NCI-H1092 treated with DMSO at 0.1 percent for 48 hours (cell line): ENCODE measurements at regions not wholly inside any gene's neighbourhood (a gene's known extent, or its start where the extent isn't known, plus 50 kb on each side); places are given as distances from the start of the nearest gene placed in this dataset.

Source experiments
- DNase-seq: peaks from one replicate; lab custom pipeline; 2025; lab: John Stamatoyannopoulos, UW

DNA sequence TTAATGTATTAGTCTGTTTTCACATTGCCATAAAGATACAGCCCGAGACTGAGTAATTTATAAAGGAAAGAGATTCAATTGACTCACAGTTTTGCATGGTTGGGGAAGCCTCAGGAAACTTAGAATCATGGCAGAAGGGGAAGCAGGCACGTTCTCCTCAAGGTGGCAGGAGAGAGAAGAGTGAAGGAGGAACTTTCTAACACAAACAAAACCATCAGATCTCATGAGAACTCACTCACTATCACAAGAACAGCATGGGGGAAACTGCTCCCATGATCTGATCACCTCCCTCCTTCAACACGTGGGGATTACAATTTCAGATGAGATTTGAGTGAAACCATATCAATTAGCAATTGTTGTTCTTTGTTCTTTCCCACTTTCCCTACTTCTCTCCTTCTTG is 689.0 kb upstream of the SLITRK1 start:
- DNase-seq = no peak

DNA sequence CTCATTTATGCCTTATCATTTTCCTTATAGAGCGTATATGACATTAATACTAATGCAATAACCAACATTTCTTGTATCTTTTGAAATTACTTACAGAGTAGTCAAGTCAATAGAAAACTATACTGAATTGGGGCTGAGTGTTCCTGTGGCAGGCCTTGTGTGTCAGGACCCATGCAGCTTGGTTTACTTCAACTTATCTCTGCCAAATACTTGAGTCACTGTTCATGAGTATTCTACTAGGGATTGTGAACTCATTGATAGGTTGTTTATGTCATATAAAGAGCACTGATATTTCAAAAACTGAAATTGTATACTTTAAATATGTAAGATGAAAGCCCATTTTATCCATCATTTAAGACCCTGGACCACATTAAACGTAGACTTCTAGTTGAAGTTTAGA is 688.6 kb upstream of the SLITRK1 start:
- no peak for DNase-seq

DNA sequence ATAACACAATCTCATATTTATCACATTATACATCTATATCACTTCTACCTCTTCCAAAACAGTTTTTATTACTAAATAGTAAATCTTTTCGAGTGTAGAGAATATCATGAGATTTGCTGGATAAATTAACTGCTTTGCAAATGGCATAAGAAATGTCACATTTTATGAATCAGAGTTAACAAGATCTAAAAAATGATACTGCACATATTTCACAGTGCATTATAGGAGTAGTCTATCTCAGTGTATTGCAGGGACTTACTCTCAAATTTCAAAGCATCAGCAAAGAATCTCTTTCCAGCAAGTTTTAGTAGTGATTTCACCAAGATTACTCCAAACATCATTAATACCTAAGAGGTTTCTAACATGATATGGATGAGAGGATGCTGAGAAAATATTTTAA is 687.1 kb upstream of the SLITRK1 start:
- DNase-seq = no peak

DNA sequence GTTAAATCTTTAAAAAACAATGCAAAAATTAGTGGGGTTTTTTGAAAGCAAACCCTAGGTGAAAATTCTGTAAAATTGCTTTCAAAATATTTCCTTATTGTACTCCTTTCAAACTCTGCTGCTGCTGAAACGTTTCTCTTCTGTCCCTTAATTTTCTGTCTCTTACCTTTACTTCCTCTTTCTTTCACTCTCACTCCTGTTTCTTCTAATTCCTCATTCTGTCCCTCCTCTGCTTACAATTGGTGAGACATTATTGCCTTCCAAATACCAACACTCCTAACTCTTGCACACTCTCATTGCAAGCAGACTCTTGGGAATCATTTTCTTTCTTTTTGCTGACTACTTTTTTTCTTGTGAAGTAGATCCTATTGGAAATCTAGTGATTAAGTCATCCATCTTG is 685.6 kb upstream of the SLITRK1 start:
- DNase-seq = no peak

DNA sequence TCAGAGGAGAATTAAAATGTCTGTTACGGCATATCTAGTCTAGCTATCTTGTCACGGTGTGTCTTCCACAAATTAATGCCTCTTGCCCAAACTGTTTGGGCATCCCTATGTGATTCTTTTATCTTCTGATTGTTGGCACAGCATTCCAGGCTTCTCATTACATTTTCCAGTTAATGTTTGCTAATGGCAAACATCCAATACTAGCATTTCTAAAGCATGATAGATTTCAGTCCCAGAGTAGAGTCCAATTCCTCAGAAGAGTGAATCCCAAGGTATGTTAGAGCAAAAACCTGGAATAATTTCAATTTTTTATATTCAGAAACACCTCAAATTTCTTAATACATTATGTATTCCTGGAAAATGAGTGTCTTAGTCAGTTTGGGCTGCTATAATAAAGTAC is 684.5 kb upstream of the SLITRK1 start:
- peak; percentile 54 for DNase-seq

DNA sequence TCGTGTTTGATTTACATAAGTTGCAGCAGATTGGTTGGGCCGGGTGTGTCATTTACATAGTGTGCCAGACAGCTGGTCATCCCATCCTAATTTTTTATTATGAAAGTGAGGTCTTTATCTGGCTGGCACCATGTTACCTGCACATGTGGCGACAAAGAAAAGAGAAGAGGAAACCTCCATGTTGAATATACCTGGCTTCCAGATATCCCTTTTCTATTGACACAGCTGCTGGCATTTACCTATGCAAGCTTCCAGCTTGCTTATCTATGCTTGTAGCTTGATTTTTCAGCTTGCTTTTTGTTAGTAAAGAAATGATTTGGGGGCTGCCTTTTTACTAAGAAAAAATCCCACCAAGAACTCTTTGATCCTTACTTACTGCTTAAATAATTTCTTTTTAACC is 681.3 kb upstream of the SLITRK1 start:
- peak; percentile 85 for DNase-seq

DNA sequence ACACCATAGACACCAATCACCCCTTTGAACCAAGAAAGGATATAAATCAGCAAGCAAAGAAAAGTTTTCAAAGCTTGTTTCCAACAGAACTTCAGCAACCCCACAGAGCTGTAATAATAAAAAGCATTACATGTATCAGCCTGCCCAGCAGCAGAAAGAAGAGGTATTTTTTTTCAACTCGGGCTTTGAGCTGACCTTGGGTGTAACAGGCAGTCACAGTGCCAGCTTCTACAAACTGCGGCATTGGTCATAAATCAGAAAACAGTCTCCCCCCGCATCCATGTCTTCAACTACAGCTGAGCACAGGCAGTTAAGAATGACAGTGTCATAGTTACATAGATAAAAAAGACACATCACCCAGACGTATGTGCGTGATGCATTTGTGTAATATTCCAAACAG is 671.0 kb upstream of the SLITRK1 start:
- DNase-seq = no peak

DNA sequence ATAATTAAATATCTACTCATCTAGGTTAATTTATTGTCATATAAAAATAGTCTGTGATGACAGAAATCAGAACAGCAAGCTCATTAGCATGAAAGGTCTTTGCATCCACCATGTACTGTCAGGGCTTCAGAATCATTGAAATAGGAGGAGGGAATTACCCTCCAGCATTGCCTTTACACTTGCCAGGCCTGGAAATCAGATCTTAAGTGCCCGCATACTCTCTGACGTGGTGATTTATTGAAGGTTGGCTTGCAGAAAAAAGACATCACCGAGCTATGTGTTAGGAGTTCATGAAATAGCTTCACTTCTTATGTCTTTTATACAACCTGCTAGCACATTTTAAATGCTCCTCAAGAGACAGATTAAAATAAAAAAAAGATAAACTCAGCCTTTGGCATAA is 661.7 kb upstream of the SLITRK1 start:
- DNase-seq = no peak

DNA sequence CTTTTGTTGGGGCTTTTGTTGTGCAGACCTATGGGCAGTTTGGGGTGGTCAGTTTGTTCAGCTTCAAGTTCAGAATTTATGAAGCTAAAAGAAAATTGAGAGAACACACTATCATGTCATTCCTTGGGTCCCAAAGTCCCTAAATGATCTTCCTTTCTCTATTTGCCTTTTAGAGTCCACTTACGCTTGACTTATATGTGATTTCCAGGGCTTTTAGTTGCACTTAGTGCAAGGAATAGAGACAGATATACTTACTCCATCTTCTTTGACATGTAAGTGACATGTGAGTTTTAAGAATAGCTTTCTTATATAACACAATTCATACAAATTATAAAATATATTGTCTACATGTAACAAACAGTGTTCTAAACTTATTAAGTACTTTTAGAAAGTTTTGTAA is 660.1 kb upstream of the SLITRK1 start:
- DNase-seq = no peak

DNA sequence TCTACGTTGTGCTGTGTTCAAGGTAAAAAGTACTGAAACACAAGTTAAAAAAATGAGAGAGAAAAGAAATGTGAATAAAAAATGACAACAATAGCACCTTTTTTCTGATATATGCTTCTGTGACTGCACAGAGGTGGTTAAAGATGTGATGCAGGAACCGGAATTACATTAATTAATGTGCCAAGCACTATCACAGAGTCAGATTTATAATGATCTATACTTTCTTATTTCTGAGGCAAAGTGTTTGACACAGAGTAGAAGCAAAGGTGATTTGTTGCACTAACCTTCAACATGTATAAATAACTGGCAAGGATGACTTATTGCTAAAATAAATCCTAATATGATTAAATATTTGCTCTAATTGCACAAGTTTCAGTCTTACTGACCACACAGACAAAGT is 654.6 kb upstream of the SLITRK1 start:
- no peak for DNase-seq

DNA sequence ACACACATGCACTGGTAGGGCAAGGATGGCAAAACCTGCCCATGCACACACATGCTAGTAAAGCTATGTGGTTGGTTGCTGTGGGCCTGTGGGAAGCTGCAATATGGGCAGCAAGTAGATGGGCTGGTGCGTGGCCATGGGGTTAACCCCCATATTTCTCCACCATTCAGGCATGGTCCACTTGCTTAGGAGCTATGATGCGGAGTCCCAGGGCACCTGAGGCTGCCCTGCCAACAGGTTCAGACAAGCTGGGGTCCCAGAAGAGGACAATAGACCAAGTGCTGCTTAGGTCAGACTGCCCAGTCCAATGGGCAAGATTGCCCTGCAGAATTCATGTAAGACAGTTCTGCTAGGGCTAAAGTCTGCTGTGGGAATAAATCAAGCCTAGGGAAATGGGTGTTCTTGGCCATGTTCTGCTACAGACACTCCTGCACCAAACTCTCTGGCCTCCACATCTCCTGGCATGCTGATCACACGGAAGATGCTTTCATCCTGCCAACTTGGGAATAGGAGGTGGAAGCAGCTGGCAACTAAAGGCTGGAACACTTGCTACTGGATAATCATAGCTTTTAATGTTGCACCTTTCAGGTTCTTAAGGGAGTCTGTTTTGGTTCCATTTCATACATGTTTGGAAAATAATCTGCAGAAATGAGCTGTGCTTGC is 646.3 kb upstream of the SLITRK1 start:
- no peak for DNase-seq

DNA sequence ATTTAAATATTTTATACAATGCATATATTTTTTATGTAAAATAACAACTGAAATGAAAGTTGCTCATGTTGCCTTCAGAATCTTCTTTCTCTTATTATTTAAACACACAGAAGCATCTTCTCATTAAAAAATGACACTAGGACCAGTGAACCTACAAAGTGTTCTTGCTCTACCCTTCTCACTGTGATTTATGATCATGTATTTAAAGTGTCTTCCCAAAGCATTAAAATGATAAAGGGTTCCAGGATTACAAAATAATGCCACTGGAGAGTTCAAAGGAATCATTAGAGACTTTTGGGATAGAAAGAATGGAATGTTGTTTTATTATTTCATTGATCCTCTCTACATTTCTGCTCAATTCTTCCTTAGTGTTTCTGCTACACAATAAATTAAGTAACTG is 643.6 kb upstream of the SLITRK1 start:
- DNase-seq = no peak

DNA sequence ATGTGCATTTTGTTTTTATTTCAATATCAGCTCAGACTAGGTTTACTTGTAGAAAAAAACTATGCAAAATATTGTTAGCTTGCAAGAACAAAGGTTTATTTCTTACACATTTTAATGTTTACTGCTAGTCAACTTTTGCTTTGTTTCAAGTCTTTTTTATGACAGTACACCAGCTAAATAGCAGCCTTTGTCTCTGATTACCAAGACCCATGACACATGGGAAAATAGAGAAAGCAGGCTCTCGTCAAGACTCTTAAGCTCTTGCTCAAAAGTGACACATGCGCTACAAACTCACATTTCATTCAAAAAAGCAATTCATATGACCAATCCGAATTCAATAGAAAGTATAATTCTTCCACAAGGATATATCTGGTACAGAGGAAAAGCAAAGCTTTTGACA is 642.3 kb upstream of the SLITRK1 start:
- DNase-seq = no peak

DNA sequence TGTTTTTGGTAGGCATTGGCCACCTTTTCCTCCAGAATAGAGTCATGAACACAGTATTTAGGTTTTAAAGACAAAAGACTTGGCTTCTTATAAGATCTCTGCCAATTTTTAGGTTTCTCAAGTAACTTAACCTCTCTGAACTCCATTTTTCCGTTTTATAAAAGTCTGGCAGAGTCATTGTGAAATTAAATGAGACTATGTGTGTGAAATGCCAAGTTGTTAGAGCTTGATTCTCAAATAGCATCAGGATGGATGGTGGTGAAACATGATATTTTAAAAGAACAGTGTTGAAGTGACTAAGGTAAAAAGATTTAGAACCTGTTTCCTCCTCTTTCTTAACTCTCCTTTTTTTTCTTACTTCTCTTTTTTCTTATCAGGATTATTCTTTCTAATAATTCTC is 617.7 kb upstream of the SLITRK1 start:
- DNase-seq = no peak

DNA sequence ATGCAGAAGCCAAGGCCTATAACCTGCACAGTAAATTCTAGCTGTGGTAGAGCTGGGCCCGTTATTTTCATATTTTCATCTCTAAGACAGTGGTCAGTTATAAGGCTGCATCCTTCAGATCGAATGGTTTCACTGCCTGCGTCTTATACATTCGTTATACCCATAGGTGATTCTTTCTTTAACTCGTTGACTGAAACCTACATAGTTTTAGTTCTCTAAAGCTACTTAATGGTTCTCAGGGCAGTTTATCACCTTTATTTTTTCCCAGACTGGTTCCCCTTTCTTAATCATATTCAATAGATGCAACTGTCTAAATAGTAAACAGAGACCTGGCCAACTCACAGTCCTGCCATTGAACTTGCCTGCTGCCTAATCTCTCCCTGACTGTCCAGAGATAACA is 615.3 kb upstream of the SLITRK1 start:
- no peak for DNase-seq

DNA sequence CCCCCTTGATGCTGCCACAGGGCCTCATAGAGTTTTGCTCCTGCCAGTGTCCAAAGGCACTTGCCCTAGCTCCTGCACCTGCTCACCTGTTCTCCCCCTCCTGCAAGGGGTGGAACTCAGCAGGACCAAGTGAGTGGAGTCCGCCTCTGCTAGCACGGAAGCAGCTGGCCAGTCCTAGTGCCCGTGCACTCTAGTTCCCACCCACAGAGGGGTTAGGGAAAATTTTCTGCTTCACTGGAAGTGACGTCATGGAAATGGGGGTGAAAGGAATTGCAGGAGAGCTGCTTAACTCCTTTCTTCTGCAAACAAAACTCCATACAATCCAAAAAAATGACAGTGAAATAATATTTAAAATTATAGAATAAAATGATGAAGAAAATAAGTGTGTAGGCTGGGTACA is 609.7 kb upstream of the SLITRK1 start:
- DNase-seq = no peak

DNA sequence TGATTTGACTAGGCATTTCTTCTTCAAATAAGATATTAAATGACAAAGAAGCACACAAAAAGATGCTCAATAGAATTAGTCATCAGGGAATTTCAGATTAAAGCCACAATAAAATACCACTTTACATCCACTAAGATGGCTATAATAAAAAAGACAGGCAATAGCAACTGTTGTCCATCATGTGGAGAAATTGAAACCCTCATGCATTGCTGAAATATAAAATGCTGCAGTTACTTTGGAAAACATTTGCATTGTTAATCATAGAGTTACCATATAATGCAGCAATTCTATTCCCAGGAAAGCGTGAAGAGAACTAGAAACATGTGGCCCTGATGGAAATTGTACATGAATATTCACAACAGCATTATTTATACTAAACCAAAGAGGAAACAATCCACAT is 605.5 kb upstream of the SLITRK1 start:
- DNase-seq = no peak

DNA sequence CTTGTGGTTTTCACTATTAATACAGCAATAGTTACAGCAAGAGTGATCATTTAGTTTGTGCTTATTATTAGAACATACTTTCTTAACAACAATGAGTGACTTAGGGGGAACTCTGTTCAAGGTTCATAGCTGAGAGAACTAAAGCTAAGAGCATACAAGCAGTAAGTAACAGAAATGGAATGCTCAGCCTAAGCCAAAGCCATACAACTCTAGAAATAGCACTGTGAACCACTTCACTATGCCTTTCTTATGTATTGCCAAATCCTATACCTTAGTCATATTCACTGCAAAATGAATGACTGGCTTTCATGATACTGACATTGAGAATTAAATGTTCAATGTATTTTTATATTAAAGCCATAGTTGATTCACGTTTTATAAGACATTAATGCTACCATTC is 599.7 kb upstream of the SLITRK1 start:
- no peak for DNase-seq

DNA sequence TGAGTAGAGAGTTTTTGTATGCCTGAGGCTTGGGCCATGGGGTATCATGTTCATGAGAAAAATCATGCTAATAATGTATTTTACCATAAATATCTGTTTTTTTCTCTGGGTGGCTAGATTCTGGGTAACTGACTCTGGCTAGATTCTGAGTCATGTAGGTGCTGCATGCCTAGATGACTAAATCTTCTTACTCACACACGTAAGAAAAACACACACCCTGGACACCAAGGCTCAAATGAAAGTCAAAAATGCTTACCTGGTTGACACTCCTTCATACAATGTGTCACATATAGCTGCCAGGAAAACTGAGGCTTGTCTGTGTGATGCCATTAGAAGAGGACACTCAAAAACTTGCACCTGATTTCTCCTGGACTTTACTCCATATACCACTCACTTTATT is 597.4 kb upstream of the SLITRK1 start:
- DNase-seq = no peak

DNA sequence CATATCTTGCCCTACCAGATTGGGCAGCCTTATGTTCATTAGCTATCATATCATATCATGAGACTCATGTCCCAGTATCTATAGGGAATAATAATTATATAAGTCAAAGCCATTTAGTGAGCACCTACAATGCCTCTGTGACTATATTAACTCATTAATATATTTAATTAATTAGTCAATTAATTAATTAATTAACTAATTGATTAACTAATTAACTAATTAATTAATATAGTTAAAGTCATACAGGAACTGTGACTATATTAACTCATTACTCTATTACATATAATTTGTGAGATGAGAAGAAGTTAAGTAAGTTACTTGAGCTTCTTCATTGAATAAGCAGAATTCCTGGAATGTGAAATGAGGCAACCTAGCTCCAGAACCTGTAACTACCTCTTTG is 588.3 kb upstream of the SLITRK1 start:
- DNase-seq = no peak

DNA sequence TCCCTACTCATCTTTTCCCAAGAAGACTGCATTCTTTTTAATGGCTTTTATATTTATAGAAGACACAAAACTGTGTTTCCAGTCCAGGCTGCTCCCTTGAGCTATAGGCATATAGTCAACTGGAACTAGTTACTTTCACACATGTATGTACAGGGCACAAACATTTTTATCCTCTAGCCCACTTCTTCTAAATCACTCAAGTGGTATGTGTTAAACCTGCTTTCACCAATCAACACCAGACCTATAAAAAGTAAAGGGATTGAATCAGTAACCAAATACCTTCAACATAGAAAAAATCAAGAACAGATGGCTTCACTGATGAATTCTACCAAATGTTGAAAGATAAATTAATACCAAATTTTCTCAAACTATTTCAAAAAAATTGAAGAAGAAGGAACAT is 584.2 kb upstream of the SLITRK1 start:
- no peak for DNase-seq

DNA sequence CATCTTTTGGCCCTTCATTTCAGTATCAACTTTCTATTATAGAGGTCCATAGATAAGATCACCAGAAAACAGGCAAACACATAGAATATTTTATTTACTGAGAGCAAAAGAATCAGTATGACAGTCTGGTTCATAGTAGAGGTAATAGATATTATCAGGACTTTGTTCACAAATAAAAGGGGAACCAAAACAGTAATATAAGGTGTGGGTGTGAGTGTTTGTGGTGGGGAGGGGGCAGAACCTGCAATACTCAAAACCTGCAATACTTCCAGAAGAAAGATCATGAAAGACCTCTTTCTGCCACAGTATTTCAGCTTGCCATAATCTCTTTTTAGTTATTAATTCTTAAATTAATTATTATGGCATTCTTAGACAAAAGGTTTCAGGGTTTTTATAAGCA is 578.7 kb upstream of the SLITRK1 start:
- no peak for DNase-seq

DNA sequence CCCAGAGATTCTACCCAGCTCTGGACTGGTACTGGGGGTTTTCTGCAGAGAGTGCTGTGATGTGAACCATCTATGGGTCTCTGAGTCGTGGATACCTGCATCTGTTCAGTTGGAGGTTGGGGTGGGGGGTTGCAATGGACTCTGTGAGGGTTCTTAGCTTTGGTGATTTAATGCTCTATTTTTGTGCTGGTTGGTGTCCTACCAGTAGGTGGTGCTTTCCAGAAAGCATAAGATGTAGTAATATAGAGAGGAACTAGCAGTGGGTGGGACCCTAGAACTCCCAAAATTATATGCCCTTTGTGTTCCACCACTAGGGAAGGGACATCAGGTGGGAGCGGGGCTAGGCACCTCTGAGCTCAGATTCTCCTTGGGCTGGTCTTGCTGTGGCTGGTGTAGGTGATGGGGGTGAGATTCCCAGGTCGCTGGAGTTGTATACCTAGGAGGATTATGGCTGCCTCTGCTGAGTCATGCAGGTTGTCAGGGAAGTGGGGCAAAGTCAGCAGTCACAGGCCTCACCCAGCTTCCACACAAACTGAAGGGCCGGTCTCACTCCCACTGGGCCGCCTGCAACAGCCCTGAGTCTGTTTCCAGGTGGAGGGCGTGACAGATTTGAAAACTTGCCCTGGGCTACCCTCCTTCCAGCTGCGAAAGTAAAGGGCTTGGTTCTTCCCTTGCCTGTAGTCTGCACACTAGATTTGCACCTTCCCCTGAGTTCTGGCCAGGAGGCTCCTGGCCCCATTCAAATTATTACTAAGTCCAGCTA is 573.0 kb upstream of the SLITRK1 start:
- DNase-seq = no peak

DNA sequence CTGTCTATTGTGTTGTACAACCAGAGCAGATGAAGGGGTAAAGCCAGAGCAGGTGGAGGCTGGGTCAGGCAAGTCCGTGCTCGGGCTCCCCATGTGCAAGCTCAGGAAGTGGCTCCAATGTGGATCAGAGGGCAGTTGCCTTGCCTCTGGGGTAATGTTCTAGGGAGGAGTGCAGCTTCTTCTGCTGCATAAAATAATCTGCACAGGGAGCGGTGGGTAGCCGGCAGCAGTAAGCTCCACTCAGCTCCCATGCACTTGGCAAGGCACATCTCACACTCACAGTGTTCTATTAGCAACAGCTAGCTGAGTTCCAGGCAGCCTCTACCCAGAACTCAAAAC is 565.3 kb upstream of the SLITRK1 start:
- no peak for DNase-seq
